SKM-1 (cell line): ENCODE measurements at regions not wholly inside any gene's neighbourhood (a gene's known extent, or its start where the extent isn't known, plus 50 kb on each side); places are given as distances from the start of the nearest gene placed in this dataset.

ENCODE experiments used
- DNase-seq: peaks from one replicate; lab custom pipeline; 2025; ENCODE audit not compliant: unreplicated experiment; lab: John Stamatoyannopoulos, UW

DNA sequence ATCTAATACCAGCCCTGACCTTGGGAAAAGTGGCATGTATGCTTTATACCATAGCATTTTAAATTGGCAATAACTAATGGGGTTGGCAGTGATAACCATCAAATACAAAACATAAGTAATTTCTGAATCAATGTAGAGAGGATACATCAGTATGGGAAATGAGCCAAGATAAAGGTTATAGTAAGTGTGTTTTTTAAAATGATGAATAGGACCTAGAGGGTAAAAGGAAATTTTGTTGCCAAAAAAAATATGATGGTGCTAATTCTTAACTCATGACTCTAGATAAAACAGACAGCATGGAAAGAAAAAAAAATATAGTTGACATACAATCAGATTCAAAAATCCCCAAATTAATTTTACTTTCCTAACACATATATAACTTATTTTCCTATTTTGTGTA lies 75.4 kb upstream of the ROBO1 start:
- DNase-seq, result no peak

DNA sequence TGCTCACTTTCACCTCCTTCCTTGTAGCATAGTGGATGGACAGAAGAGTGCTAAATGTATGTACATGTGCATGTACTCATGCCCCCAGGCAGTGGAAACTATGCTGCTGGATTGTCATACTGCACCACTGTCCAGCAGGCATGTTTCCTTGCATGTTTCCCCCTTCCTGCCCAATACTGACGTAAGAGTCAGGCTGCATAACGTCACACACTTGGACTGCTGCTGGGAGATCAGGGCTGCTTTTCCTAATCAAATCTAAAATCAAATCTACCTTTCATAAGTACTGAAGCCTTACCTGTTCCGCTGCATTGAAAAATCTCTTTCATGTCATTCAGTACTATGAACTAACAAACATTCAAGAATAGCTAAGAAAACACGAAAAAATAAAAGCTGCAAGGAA lies 67.9 kb upstream of the ROBO1 start:
- DNase-seq, result no peak

DNA sequence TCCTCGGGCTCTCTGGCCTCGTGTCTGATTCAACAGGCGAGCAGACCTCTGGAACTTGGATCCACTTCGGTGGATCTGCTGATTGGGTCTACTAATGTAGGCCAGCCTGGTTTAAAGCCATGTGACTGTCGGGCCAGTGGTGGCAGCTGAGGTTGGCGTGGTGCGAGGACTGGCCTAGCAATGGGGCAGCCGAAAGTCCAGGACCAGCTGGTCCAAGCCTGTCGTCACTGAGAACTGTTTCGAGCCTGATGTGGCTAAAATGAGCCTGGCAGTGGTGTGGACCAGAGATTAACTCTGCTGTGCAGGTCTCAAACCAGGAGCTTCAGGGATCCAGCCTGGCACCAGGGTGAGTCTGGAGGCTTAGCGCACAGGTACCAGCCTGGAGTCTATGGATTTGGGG lies 56.4 kb upstream of the ROBO1 start:
- DNase-seq, result no peak

- DNase-seq, result no peak
Measured at GRCh38 chr3:79822076-79822475, 54.3 kb upstream of the ROBO1 start.

DNA sequence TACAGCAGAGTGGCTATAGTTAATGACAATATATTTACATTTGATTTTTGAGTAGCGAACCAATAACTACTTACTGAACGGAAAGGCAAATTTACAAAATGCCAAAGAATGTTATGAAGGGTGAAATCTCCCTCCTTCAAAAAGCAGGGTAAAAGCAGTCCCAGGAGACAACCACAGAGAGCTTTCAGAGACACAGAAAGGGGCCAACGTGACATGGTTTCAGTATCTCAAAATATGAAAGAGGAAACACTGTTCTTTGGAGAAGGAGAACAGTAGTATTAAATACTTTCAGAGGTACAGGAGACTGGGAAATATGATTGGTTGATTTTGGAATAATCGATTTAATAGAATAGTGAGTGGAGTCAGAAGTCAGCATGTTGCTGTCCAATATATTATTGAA lies 52.3 kb upstream of the ROBO1 start:
- no peak for DNase-seq

- DNase-seq, result no peak
Measured at GRCh38 chr3:79818015-79818414, 50.2 kb upstream of the ROBO1 start.
